Type B pancreatic cell (in vitro differentiated cells): ENCODE measurements at regions not wholly inside any gene's neighbourhood (a gene's known extent, or its start where the extent isn't known, plus 50 kb on each side); places are given as distances from the start of the nearest gene placed in this dataset.

Source experiments
- DNase-seq: peaks from one replicate; pipeline ENCODE4 v3.0.0; 2021; ENCODE audit warnings: mixed read lengths; ENCODE audit not compliant: unreplicated experiment; ENCODE audit errors: extremely low spot score
- H3K27ac Mint-ChIP-seq: 2 replicates; pipeline ENCODE4 v1.8.0; 2021; ENCODE audit warnings: mild to moderate bottlenecking, mixed read lengths
- H3K27me3 Mint-ChIP-seq: 2 replicates; pipeline ENCODE4 v1.8.0; 2021; ENCODE audit warnings: mixed read lengths
- H3K36me3 Mint-ChIP-seq: 2 replicates; pipeline ENCODE4 v1.8.0; 2021; ENCODE audit warnings: mixed read lengths
- H3K4me1 Mint-ChIP-seq: one replicate; pipeline ENCODE4 v1.8.0; 2021; ENCODE audit warnings: mixed read lengths; ENCODE audit not compliant: unreplicated experiment
- H3K4me3 Mint-ChIP-seq: 2 replicates; pipeline ENCODE4 v1.8.0; 2021; ENCODE audit warnings: mild to moderate bottlenecking, mixed read lengths
- H3K9me3 Mint-ChIP-seq: 2 replicates; pipeline ENCODE4 v1.8.0; 2021; ENCODE audit warnings: mixed read lengths
- TF ChIP-seq, protein P1 (sequence below): fragments of 200-600 bp; sonication (generic); conservative IDR thresholded peaks from 2 replicates; pipeline ENCODE4 v1.5.0; 2021; ENCODE audit warnings: antibody characterized with exemption, mild to moderate bottlenecking

DNA sequence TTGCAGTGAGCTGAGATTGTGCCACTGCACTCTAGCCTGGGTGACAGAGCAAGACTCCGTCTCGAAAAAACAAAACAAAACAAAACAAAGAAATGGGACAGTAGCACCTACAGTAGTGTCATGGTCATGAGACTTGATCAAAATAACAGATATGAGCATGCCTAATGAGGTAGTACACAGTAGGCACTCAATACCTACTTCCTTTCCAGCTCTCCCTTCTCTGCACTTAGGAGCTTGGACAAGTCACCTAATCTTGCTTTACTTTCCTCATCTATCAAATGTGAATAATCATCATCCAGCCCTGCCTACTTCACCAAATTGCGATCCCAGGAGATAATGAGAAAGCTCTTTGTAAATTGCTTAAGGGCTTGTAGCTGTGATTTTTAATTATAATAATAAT is 55.4 kb upstream of the EPB41L1 start:
- TF ChIP-seq, protein P1, sequence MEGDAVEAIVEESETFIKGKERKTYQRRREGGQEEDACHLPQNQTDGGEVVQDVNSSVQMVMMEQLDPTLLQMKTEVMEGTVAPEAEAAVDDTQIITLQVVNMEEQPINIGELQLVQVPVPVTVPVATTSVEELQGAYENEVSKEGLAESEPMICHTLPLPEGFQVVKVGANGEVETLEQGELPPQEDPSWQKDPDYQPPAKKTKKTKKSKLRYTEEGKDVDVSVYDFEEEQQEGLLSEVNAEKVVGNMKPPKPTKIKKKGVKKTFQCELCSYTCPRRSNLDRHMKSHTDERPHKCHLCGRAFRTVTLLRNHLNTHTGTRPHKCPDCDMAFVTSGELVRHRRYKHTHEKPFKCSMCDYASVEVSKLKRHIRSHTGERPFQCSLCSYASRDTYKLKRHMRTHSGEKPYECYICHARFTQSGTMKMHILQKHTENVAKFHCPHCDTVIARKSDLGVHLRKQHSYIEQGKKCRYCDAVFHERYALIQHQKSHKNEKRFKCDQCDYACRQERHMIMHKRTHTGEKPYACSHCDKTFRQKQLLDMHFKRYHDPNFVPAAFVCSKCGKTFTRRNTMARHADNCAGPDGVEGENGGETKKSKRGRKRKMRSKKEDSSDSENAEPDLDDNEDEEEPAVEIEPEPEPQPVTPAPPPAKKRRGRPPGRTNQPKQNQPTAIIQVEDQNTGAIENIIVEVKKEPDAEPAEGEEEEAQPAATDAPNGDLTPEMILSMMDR, result no peak
- no peaks in the 10 kb centered on the region for H3K36me3 Mint-ChIP-seq
- H3K4me3 Mint-ChIP-seq, result no peak overlapping the region
- H3K27ac Mint-ChIP-seq, result no peak overlapping the region
- H3K9me3 Mint-ChIP-seq, result no peaks in the 10 kb centered on the region
- peaks cover 3% of the 10 kb centered on the region for H3K27me3 Mint-ChIP-seq
- peaks cover 33% of the 10 kb centered on the region for H3K4me1 Mint-ChIP-seq
- DNase-seq, result no peak

DNA sequence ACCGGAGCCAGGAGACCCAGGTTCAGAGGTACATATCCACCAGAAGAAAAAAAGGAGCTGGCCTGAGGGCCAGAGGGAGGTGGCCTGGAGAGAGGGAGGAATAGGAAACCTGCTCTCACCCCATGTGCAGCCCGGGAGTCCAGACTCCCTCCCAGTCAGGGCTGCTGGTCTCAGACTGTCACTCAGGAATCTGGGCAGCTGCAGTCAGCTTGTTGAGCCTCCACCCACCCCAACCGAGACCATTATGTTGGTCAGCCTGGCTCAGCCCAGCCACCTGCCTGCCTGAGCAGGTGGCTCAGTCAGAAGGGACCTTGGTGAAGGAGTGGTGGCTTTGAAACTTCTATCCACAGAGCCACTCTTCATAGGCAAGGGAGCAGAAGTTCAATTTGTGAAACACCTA is 53.3 kb upstream of the EPB41L1 start:
- H3K27me3 Mint-ChIP-seq, result no peaks in the 10 kb centered on the region
- no peak for DNase-seq
- no peak overlapping the region for H3K27ac Mint-ChIP-seq
- TF ChIP-seq, protein P1, result no peak
- no peaks in the 10 kb centered on the region for H3K36me3 Mint-ChIP-seq
- H3K4me1 Mint-ChIP-seq, result peaks cover 34% of the 10 kb centered on the region
- no peaks in the 10 kb centered on the region for H3K9me3 Mint-ChIP-seq
- H3K4me3 Mint-ChIP-seq, result no peak overlapping the region

GRCh38 chr20:36102306-36102705 is 52.2 kb upstream of the EPB41L1 start:
- H3K27me3 Mint-ChIP-seq, result no peaks in the 10 kb centered on the region
- TF ChIP-seq, protein P1, result no peak
- H3K36me3 Mint-ChIP-seq, result no peaks in the 10 kb centered on the region
- H3K4me1 Mint-ChIP-seq, result peaks cover 29% of the 10 kb centered on the region
- no peak overlapping the region for H3K4me3 Mint-ChIP-seq
- no peaks in the 10 kb centered on the region for H3K9me3 Mint-ChIP-seq
- peak overlapping the region; percentile 30 for H3K27ac Mint-ChIP-seq
- no peak for DNase-seq

DNA sequence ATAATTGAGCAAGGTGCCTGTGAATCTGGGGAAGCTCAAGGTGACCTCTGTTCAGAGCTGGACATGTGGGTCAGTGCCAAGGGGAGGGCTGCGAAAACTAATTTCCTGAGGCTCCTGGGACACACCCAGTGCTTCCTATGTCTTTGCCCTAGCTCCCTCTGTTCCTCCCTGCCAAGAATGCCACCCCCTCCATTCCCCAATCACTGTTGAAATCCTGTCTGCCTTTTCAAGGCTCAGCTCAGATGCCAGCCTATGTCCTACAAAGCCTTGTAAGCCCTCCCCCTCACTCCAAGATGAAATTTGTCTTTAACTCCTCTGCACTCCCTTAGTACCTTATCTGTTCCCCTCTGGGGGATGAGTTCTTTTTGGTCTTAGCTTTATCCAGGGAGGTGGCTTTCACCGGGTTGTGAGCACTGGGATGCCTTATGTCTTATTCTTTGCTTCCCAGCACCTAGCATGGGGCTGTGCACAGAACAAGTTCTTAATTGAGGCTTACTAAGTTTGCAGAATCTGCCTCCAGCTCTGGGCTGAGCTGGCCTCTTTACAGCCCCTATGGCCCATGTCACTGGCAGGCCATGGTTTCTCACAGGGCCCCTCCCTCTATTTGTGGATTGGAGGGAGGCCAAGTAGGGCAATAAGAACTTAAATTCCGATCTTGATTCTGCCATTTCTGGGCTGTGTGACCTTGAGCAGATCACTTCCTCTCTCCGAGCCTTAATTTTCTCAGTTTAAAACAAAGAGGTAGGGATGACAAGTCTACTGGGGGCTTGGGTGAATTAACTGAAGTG is 51.5 kb upstream of the EPB41L1 start:
- Mint-ChIP-seq H3K36me3 (no peaks in the 10 kb centered on the region), H3K27ac (peak overlapping the region; percentile 30), H3K4me1 (peaks cover 24% of the 10 kb centered on the region), H3K27me3 (no peaks in the 10 kb centered on the region), H3K4me3 (no peak overlapping the region), H3K9me3 (no peaks in the 10 kb centered on the region)
- DNase-seq, result no peak
- TF ChIP-seq, protein P1, result no peak

DNA sequence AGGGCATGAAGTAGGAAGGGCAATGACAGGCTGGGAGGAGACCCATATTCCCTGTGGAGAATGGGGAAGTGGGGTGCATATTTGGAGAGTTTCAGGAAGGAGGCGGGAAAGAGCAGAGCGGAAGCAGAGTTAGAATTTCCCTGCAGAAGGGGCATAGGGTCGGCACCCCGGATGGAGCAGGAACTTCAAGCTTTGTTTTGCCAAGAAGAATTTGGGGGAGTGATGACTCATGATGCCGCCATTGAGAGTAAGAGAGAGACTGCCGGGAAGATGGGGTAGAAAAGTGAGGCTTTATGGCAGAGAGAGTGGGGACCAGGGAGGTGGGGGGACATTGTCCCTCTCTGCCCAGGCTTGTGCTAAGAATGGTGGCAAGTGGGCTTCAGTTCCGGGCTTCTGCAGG is 50.3 kb upstream of the EPB41L1 start:
- Mint-ChIP-seq H3K4me1 (peaks cover 22% of the 10 kb centered on the region), H3K36me3 (no peaks in the 10 kb centered on the region), H3K9me3 (no peaks in the 10 kb centered on the region), H3K27ac (no peak overlapping the region), H3K4me3 (no peak overlapping the region), H3K27me3 (no peaks in the 10 kb centered on the region)
- DNase-seq, result no peak
- TF ChIP-seq, protein P1, result no peak
